ENCODE measurements at regions not wholly inside any gene's neighbourhood (a gene's known extent, or its start where the extent isn't known, plus 50 kb on each side); places are given as distances from the start of the nearest gene placed in this dataset.

DNA sequence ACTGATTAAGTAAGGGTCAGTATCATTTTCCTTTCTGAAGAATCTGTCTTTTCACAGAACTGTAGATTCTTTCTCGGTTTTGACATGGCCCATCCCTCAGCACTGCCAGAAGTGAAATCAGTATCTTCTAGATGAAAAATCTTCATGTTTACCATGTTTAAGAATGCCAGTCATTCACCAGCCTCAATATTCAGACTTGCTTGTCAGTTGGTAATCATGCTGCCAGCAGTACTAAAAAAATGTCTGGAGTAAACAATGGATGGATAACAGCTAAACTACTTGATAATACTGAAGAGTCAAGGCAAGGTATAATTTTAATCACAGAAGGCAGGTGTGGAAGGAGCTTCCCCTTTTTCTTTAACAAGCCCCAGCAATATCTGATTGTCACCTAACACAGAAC, 306.8 kb upstream of the DMAC1 start:
- TF ChIP-seq, protein P1, sequence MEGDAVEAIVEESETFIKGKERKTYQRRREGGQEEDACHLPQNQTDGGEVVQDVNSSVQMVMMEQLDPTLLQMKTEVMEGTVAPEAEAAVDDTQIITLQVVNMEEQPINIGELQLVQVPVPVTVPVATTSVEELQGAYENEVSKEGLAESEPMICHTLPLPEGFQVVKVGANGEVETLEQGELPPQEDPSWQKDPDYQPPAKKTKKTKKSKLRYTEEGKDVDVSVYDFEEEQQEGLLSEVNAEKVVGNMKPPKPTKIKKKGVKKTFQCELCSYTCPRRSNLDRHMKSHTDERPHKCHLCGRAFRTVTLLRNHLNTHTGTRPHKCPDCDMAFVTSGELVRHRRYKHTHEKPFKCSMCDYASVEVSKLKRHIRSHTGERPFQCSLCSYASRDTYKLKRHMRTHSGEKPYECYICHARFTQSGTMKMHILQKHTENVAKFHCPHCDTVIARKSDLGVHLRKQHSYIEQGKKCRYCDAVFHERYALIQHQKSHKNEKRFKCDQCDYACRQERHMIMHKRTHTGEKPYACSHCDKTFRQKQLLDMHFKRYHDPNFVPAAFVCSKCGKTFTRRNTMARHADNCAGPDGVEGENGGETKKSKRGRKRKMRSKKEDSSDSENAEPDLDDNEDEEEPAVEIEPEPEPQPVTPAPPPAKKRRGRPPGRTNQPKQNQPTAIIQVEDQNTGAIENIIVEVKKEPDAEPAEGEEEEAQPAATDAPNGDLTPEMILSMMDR (IDR thresholded peaks at IDR 0.05): no peak
- DNase-seq (ENCODE audit: low spot score) (no peak), ATAC-seq (ENCODE audit: low FRiP score) (no peak)

DNA sequence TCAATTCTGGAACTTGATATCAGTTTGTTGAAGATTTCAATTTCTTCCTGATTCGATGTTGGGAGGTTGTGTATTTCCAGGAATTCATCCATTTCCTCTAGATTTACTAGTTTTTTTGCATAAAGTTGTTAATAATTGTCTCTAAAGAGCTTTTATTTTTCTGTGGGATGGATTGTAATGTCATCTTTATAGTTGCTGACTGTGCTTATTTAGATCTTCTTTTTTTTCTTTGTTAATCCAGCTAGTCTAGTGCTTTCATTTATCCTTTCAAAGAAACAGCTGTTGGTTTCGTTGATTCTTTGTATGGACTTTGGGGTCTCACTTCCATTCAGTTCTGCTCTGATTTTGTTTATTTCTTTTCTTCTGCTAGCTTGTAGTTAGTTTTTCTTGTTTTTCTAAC, 302.0 kb upstream of the DMAC1 start:
- TF ChIP-seq, protein P1 (IDR thresholded peaks at IDR 0.05): no peak
- ATAC-seq (ENCODE audit: low FRiP score): no peak
- DNase-seq (ENCODE audit: low spot score): no peak

DNA sequence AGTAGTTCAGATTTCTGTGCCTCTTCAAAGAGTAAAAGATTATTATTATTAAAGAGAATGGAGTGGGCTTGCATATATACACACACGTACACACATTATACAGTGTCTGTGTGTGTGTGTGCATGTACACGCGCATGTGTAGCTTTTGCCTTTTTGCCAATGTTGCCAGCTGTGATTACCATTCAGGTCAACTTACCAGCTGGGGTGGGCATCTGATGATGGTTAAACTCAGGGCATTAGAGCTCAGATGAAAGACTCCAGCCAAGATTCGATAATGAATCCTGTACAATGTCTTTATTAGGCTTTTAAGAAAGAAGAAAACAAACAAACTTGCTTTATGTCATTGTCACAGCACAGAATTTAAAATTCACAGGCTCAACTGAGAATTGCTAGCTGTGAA, 296.5 kb upstream of the DMAC1 start:
- DNase-seq (ENCODE audit: low spot score) (no peak), ATAC-seq (ENCODE audit: low FRiP score) (no peak)
- TF ChIP-seq, protein P1 (IDR thresholded peaks at IDR 0.05): no peak

DNA sequence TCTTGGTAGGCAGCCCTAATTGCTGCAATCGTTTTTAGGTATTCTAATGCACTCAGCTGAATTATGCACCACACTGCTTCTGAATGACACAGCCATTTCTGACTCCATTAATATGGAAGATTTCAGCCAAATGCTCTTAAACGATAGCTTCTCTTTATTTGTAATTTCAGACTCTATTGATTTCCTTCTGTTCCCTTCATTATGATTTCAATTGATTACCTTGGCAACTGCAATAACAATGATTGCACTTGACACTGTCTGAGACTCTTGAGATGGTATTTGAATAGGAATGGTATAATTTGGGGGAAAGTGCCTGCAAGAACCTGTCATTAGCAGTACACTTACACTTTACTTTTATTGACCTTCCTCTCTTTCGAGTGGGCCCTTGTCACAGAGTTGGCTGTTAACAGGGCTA, 296.1 kb upstream of the DMAC1 start:
- DNase-seq (ENCODE audit: low spot score): no peak
- TF ChIP-seq, protein P1 (IDR thresholded peaks at IDR 0.05): no peak
- no peak for ATAC-seq (ENCODE audit: low FRiP score)

DNA sequence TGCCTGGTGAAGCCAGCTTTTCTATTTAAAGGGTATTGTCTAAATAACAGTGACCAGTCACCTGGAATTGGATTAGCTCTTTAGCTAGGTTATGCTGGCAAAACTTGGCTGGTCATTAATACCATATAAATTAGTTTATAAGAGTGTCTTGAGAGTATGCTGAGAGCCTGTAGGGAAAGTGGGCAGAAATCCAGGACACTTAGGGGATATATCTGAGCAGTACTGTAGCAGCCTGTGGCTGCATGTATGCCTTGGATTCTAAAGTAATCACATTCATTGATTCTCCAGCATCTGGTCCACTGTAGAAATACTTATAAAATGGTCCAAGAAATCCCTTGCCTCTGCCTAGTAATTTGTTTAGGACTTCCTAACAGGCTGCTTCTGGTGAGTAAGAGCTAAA, 288.9 kb upstream of the DMAC1 start:
- DNase-seq (ENCODE audit: low spot score): no peak
- TF ChIP-seq, protein P1 (IDR thresholded peaks at IDR 0.05): no peak
- no peak for ATAC-seq (ENCODE audit: low FRiP score)

DNA sequence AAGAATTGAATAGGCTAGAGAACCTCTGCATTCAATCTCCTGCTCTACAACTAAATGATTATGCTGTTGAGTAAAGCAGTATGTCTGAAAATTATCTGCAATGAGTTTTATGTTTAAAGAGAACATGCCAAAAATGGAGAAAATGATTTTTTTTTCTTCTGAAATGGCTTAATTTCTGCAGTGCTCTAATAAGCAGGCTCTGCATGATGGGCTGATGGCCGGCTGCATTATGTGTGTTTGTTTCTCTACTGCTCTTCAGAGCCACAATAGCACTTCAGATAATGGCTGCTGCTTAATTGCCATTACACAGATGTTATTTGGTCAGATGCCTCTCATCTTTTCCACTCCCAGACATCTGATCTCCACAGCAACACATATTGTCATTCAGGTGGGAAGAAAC, 286.4 kb upstream of the DMAC1 start:
- ATAC-seq (ENCODE audit: low FRiP score): no peak
- TF ChIP-seq, protein P1 (IDR thresholded peaks at IDR 0.05): no peak
- DNase-seq (ENCODE audit: low spot score): no peak

DNA sequence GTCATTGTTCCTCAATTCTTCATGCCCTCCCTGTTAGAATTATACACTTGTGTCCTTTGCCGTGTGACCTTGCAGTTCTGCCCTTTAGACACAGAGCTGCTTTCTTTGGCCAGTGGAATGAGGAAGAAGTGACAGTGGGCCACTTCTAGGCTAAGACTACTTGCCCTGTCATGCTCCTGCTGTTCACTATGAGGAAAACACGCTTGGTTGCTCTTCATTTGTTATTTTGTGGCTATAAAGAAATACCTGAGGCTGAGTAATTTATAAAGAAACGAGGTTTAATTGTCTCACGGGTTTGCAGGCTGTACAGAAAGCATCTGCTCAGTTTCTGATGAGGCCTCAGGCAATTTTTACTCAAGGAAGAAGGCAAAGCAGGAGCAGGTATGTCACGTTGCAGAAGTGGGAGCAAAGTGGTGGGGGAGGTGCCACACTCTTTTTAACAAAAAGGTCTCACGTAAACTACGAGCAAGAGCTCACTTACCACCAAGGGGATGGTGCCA, 279.1 kb upstream of the DMAC1 start:
- TF ChIP-seq, protein P1 (IDR thresholded peaks at IDR 0.05): no peak
- no peak for ATAC-seq (ENCODE audit: low FRiP score)

More for the DNA sequence above, 279.1 kb upstream of the DMAC1 start:
- DNase-seq (ENCODE audit: low spot score): no peak
